GM12878 (cell line): ENCODE measurements at regions not wholly inside any gene's neighbourhood (a gene's known extent, or its start where the extent isn't known, plus 50 kb on each side); places are given as distances from the start of the nearest gene placed in this dataset.

Experiments used
- ATAC-seq: fragments of 200-7000 bp; cut with Tn5 transposase; 3 replicates; pipeline ENCODE4 v1.9.1; 2020; ENCODE audit warnings: mild to moderate bottlenecking, moderate library complexity
- BruUV-seq: library from RNA; stranded (reverse); fragments of 400-500 nt; replicated peaks from 2 replicates; lab custom pipeline; 2021; lab: Mats Ljungman, UMichigan
- CTCF ChIA-PET: fragments of 300-600 bp; sonication (Branson Sonifier 250); formaldehyde crosslinking; extraction: SDS; loops from one replicate; lab custom pipeline; 2021; ENCODE audit warnings: inconsistent platforms; lab: Yijun Ruan, JAX
- POLR2A ChIA-PET: fragments of 350-600 bp; formaldehyde crosslinking; extraction: SDS; loops from one replicate; lab custom pipeline; 2021; ENCODE audit warnings: inconsistent platforms; lab: Charles Lee
- RAD21 ChIA-PET: fragments of 300-600 bp; sonication (Branson Sonifier 250); formaldehyde crosslinking; loops from one replicate; lab custom pipeline; 2023; ENCODE audit warnings: antibody characterized with exemption; ENCODE audit not compliant: unreplicated experiment; lab: Charles Lee
- SMC1A ChIA-PET: fragments of 300-600 bp; sonication (Branson Sonifier 250); formaldehyde crosslinking; loops from one replicate; lab custom pipeline; 2023; ENCODE audit not compliant: unreplicated experiment, uncharacterized antibody; lab: Charles Lee
- DNase-seq: peaks from one replicate; pipeline ENCODE4 v3.0.0-alpha.2; 2011; ENCODE audit warnings: low read depth, low spot score
- FAIRE-seq: peaks from 3 replicates; lab custom pipeline; 2011; peaks lifted over from hg19 to GRCh38; lab: Jason Lieb, UNC
- H2AFZ ChIP-seq: 2 replicates; pipeline ENCODE4 v1.6.0; 2011; ENCODE audit warnings: low read depth, low read length, control low read depth; ENCODE audit not compliant: control insufficient read depth
- H3K27ac ChIP-seq: 2 replicates; pipeline ENCODE4 v1.5.1; 2011; ENCODE audit warnings: control low read depth; ENCODE audit not compliant: control insufficient read depth, insufficient read depth
- H3K27me3 ChIP-seq, 2 experiments: replicated peaks in 1 of 2; 2 replicates each; pipeline versions ENCODE4 v1.6.0 to v1.6.1; 2011; ENCODE audit warnings: low read length in 1 of 2; ENCODE audit not compliant: control insufficient read depth in 2 of 2, insufficient read depth in 2 of 2
- H3K36me3 ChIP-seq, 2 experiments: 2 replicates each; pipeline ENCODE4 v1.5.1; 2011; ENCODE audit warnings: low read length in 1 of 2; ENCODE audit not compliant: control insufficient read depth in 2 of 2, insufficient read depth in 2 of 2
- H3K4me1 ChIP-seq: 2 replicates; pipeline ENCODE4 v1.6.1; 2011; ENCODE audit warnings: mild to moderate bottlenecking, low read length, moderate library complexity, mixed read lengths; ENCODE audit not compliant: control insufficient read depth, insufficient read depth
- H3K4me2 ChIP-seq: 2 replicates; pipeline ENCODE4 v1.6.0; 2011; ENCODE audit warnings: control low read depth; ENCODE audit not compliant: control insufficient read depth, insufficient read depth
- H3K4me3 ChIP-seq: fragments of 200-600 bp; sonication (generic); 2 replicates; pipeline ENCODE4 v1.5.1; 2016
- H3K79me2 ChIP-seq: 2 replicates; pipeline ENCODE4 v1.6.0; 2011; ENCODE audit warnings: low read length; ENCODE audit not compliant: control insufficient read depth, insufficient read depth
- H3K9ac ChIP-seq: 2 replicates; pipeline ENCODE4 v1.8.0; 2011; ENCODE audit warnings: low read length, control low read depth, mixed read lengths; ENCODE audit not compliant: control insufficient read depth, insufficient read depth
- H3K9me3 ChIP-seq: replicated peaks from 3 replicates; pipeline ENCODE4 v1.5.1; 2011; ENCODE audit warnings: mild to moderate bottlenecking, low read length; ENCODE audit not compliant: control insufficient read depth, insufficient read depth
- H4K20me1 ChIP-seq: 2 replicates; pipeline ENCODE4 v1.6.0; 2011; ENCODE audit not compliant: control insufficient read depth, insufficient read depth
- FOS ChIP-seq: IDR thresholded peaks from 3 replicates; pipeline ENCODE4 v1.6.1; 2011; ENCODE audit warnings: borderline replicate concordance; ENCODE audit not compliant: insufficient read length; ENCODE audit errors: extremely low read depth
- IKZF1 ChIP-seq: fragments of 450-650 bp; conservative IDR thresholded peaks from 2 replicates; pipeline ENCODE4 v1.6.1; 2017; ENCODE audit warnings: antibody characterized with exemption, mild to moderate bottlenecking
- NRF1 ChIP-seq: conservative IDR thresholded peaks from 2 replicates; pipeline ENCODE4 v1.6.1; 2011; ENCODE audit warnings: mild to moderate bottlenecking, low read depth, low read length, improper control_type of control experiment
- POLR2AphosphoS5 ChIP-seq: IDR thresholded peaks from 2 replicates; pipeline ENCODE4 v1.6.1; 2011; ENCODE audit warnings: mild to moderate bottlenecking, low read length, inconsistent platforms
- POU2F2 ChIP-seq: IDR thresholded peaks from 3 replicates; pipeline ENCODE4 v1.6.1; 2011; ENCODE audit warnings: low read depth, mild to moderate bottlenecking, low read length, borderline replicate concordance
- SREBF2 ChIP-seq: IDR thresholded peaks from 2 replicates; pipeline ENCODE4 v1.6.1; 2012; ENCODE audit warnings: mild to moderate bottlenecking, low read length
- ZNF622 ChIP-seq: fragments of 450-650 bp; IDR thresholded peaks from 2 replicates; pipeline ENCODE4 v1.6.1; 2017; ENCODE audit warnings: mild to moderate bottlenecking, inconsistent platforms
- ZNF687 ChIP-seq: fragments of 450-650 bp; IDR thresholded peaks from 2 replicates; pipeline ENCODE4 v1.6.1; 2017; ENCODE audit warnings: mild to moderate bottlenecking, moderate library complexity
- WGBS: methylation state at CpG from one replicate; pipeline ENCODE4 v1.1.6; 2016; ENCODE audit warnings: low lambda C conversion rate; ENCODE audit not compliant: insufficient replicate concordance, insufficient coverage; ENCODE audit errors: missing lambda C conversion rate; 5-methylcytosine and 5-hydroxymethylcytosine counted together
- in situ Hi-C: fragments of 300-500 bp; cut with MboI; formaldehyde crosslinking; loops from 9 replicates; pipeline ENCODE4 v1.14.3; 2018; ENCODE audit warnings: mixed read lengths
- intact Hi-C: fragments of 100-400 bp; cut with micrococcal nuclease; formaldehyde crosslinking; loops from one replicate; pipeline ENCODE4 v1.14.2; 2022; ENCODE audit not compliant: unreplicated experiment

- WGBS, result 0% methylated on average over 1 of the region's 1 CpG
- Histone ChIP-seq H3K36me3 (no peaks in the 10 kb centered on the region), H2AFZ (no peak overlapping the region), H3K27ac (no peak overlapping the region), H3K27me3 (peaks cover 0 to 2% of the 10 kb centered on the region in 2 experiments; a peak in 1 of 4 replicates), H3K9ac (no peak overlapping the region), H3K4me2 (no peak overlapping the region), H3K79me2 (no peaks in the 10 kb centered on the region), H3K4me1 (no peaks in the 10 kb centered on the region), H3K4me3 (no peak overlapping the region), H4K20me1 (no peaks in the 10 kb centered on the region), H3K9me3 (no peaks in the 10 kb centered on the region)
- no peak for FAIRE-seq
- POLR2A ChIA-PET, result no interaction called here
- BruUV-seq, result no TSS peak
- intact Hi-C loops, result no loop called here
- in situ Hi-C loops, result no loop called here
- no peak for ATAC-seq
- TF ChIP-seq ZNF622 (no peak), SREBF2 (no peak), NRF1 (no peak), FOS (no peak), POU2F2 (no peak), ZNF687 (no peak), IKZF1 (no peak), POLR2AphosphoS5 (no peak)
- CTCF ChIA-PET, result interaction anchor here (0.7 kb wide), 1 partner anchor 39 kb away, joined by 3 read pairs; no protein-coding TSS in a partner anchor
- RAD21 ChIA-PET, result no interaction called here
- no peak for DNase-seq
- SMC1A ChIA-PET, result no interaction called here
Measured at GRCh38 chr3:170772175-170772574, 97.8 kb downstream of the RPL22L1 start.
